Suprapubic skin (tissue), 4 donors: ENCODE measurements at regions not wholly inside any gene's neighbourhood (a gene's known extent, or its start where the extent isn't known, plus 50 kb on each side); places are given as distances from the start of the nearest gene placed in this dataset.
"Not testable (repeated sequence)": the region's sequence is repeated elsewhere in the genome, so short reads cannot be mapped to it uniquely, and the experiment has no call there.

Experiments used
- EP300 ChIP-seq: sonication (generic); formaldehyde crosslinking; IDR thresholded peaks from one replicate; pipeline ENCODE4 v1.6.1; 2017; ENCODE audit warnings: antibody characterized with exemption
- POLR2A ChIP-seq, 2 donors: fragments of 450-650 bp; IDR thresholded peaks; one replicate each; pipeline ENCODE4 v1.6.1; 2017; ENCODE audit warnings: antibody characterized with exemption in 2 of 2, mild to moderate bottlenecking in 2 of 2, moderate library complexity in 2 of 2
- POLR2AphosphoS5 ChIP-seq, 3 donors: sonication (generic); formaldehyde crosslinking; IDR thresholded peaks; one replicate each; pipeline ENCODE4 v1.6.1; 2017; ENCODE audit warnings: antibody characterized with exemption in 3 of 3
- TF ChIP-seq, protein P1 (sequence below), 2 donors: fragments of 200-600 bp in 1 of 2; fragments of 450-650 bp in 1 of 2; sonication (generic) in 1 of 2; IDR thresholded peaks; one replicate each; pipeline ENCODE4 v1.5.1; 2016 to 2019; ENCODE audit warnings: antibody characterized with exemption in 2 of 2, mild to moderate bottlenecking in 1 of 2, moderate library complexity in 1 of 2

DNA sequence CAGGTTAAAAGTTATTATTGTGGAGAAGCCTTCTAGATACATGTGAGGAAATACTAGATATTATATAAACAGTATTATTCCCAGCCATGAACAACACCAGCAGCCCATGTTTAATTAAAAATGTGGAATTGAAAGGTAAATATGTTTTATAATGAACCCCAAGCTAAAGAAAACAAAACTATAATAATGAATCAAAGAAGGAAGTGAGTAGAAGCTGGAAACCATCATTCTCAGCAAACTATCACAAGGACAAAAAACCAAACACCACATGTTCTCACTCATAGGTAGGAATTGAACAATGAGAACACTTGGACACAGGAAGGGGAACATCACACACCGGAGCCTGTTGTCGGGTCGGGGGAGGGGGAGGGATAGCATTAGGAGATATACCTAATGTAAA lies 167.6 kb upstream of the CXXC4 start:
- not testable (repeated sequence) for TF ChIP-seq POLR2A (IDR thresholded peaks at IDR 0.05); POLR2AphosphoS5 (IDR thresholded peaks at IDR 0.05); EP300
- TF ChIP-seq, protein P1, sequence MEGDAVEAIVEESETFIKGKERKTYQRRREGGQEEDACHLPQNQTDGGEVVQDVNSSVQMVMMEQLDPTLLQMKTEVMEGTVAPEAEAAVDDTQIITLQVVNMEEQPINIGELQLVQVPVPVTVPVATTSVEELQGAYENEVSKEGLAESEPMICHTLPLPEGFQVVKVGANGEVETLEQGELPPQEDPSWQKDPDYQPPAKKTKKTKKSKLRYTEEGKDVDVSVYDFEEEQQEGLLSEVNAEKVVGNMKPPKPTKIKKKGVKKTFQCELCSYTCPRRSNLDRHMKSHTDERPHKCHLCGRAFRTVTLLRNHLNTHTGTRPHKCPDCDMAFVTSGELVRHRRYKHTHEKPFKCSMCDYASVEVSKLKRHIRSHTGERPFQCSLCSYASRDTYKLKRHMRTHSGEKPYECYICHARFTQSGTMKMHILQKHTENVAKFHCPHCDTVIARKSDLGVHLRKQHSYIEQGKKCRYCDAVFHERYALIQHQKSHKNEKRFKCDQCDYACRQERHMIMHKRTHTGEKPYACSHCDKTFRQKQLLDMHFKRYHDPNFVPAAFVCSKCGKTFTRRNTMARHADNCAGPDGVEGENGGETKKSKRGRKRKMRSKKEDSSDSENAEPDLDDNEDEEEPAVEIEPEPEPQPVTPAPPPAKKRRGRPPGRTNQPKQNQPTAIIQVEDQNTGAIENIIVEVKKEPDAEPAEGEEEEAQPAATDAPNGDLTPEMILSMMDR (IDR thresholded peaks at IDR 0.05) = not testable (repeated sequence)
